ENCODE measurements at regions not wholly inside any gene's neighbourhood (a gene's known extent, or its start where the extent isn't known, plus 50 kb on each side); places are given as distances from the start of the nearest gene placed in this dataset.
A peak's percentile ranks its signal among the peaks of the same experiment; 100 is the strongest.

GRCh38 chr1:182146286-182146685 is 84.8 kb upstream of the ZNF648 start (continued):
- no peak for TF ChIP-seq AGO1 (IDR thresholded peaks at IDR 0.05; ENCODE audit: low read depth, low read length, poor library complexity, severe bottlenecking)
- no peak for TF ChIP-seq FLYWCH1 (CRISPR knock-in tag; IDR thresholded peaks at IDR 0.05)
- no peak for TF ChIP-seq NCOA2 (CRISPR knock-in tag; IDR thresholded peaks at IDR 0.05)
- no peak for TF ChIP-seq TRAFD1 (CRISPR knock-in tag; IDR thresholded peaks at IDR 0.05; ENCODE audit: borderline replicate concordance)
- no peak for TF ChIP-seq TAF15 (IDR thresholded peaks at IDR 0.05; ENCODE audit: low read depth, low read length, poor library complexity, severe bottlenecking)
- no peak for TF ChIP-seq ZNF432 (CRISPR knock-in tag; IDR thresholded peaks at IDR 0.05; ENCODE audit: borderline replicate concordance)
- no peak for TF ChIP-seq ZNF703 (CRISPR knock-in tag; IDR thresholded peaks at IDR 0.05; ENCODE audit: borderline replicate concordance)
- TF ChIP-seq DPF2 (CRISPR knock-in tag; IDR thresholded peaks at IDR 0.05; ENCODE audit: borderline replicate concordance, low read depth), result no peak
- TF ChIP-seq FOXM1 (CRISPR knock-in tag; IDR thresholded peaks at IDR 0.05), result no peak
- TF ChIP-seq ATF7-NPFF (CRISPR knock-in tag; IDR thresholded peaks at IDR 0.05; ENCODE audit: low read depth), result no peak
- peak; percentile 66; the same call in 1 of the 2 replicates for TF ChIP-seq ZMYM4 (CRISPR knock-in tag; IDR thresholded peaks at IDR 0.05)
- peak; percentile 89 for TF ChIP-seq ZNF644 (CRISPR knock-in tag; IDR thresholded peaks at IDR 0.05; ENCODE audit: low read depth)
- TF ChIP-seq ZNF367 (CRISPR knock-in tag; IDR thresholded peaks at IDR 0.05; ENCODE audit: borderline replicate concordance), result no peak
- TF ChIP-seq ZNF260 (CRISPR knock-in tag; IDR thresholded peaks at IDR 0.05; ENCODE audit: borderline replicate concordance, low read depth), result no peak
- no peak for TF ChIP-seq PREB (CRISPR knock-in tag; IDR thresholded peaks at IDR 0.05)
- TF ChIP-seq TCF12 (IDR thresholded peaks at IDR 0.05), result no peak
- TF ChIP-seq TCF12 (CRISPR knock-in tag; IDR thresholded peaks at IDR 0.05), result no peak
- TF ChIP-seq RXRB (CRISPR knock-in tag; IDR thresholded peaks at IDR 0.05; ENCODE audit: borderline replicate concordance), result no peak
- TF ChIP-seq ZNF570 (CRISPR knock-in tag; IDR thresholded peaks at IDR 0.05; ENCODE audit: borderline replicate concordance), result no peak
- TF ChIP-seq BCL3 (CRISPR knock-in tag; IDR thresholded peaks at IDR 0.05), result no peak
- TF ChIP-seq NFE2L2 (IDR thresholded peaks at IDR 0.05; ENCODE audit: low read length), result no peak
- no peak for TF ChIP-seq ZNF83 (CRISPR knock-in tag; IDR thresholded peaks at IDR 0.05; ENCODE audit: borderline replicate concordance)
- TF ChIP-seq AKNA (CRISPR knock-in tag; IDR thresholded peaks at IDR 0.05; ENCODE audit: borderline replicate concordance), result no peak
